ENCODE measurements at regions not wholly inside any gene's neighbourhood (a gene's known extent, or its start where the extent isn't known, plus 50 kb on each side); places are given as distances from the start of the nearest gene placed in this dataset.

DNA sequence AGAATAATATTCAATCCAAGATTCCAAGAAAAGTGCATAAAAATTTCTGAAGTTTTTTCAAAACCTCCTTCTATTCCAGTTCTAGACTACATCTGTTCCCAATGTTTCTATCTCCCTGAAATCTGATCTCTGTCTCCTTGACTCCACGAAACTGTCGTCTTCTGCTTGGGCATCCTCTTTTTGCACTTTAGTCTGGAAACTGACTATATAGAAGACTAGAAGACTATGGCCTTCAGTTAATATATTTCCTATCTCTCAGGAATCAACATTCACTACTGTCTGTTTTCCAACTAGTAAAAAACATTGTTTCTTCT is 745.4 kb upstream of the ADGRB3 start:
- DNase-seq (ENCODE audit: low read depth, low spot score), result no peak
- in situ Hi-C loops (cut with HindIII; ENCODE audit: low sequenced_read_pairs), result no loop called here
- H3K4me3 ChIP-seq (ENCODE audit: low read depth, low read length), result no peak overlapping the region
- TF ChIP-seq, protein P1, sequence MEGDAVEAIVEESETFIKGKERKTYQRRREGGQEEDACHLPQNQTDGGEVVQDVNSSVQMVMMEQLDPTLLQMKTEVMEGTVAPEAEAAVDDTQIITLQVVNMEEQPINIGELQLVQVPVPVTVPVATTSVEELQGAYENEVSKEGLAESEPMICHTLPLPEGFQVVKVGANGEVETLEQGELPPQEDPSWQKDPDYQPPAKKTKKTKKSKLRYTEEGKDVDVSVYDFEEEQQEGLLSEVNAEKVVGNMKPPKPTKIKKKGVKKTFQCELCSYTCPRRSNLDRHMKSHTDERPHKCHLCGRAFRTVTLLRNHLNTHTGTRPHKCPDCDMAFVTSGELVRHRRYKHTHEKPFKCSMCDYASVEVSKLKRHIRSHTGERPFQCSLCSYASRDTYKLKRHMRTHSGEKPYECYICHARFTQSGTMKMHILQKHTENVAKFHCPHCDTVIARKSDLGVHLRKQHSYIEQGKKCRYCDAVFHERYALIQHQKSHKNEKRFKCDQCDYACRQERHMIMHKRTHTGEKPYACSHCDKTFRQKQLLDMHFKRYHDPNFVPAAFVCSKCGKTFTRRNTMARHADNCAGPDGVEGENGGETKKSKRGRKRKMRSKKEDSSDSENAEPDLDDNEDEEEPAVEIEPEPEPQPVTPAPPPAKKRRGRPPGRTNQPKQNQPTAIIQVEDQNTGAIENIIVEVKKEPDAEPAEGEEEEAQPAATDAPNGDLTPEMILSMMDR (IDR thresholded peaks at IDR 0.05; ENCODE audit: low read depth, low read length), result no peak

DNA sequence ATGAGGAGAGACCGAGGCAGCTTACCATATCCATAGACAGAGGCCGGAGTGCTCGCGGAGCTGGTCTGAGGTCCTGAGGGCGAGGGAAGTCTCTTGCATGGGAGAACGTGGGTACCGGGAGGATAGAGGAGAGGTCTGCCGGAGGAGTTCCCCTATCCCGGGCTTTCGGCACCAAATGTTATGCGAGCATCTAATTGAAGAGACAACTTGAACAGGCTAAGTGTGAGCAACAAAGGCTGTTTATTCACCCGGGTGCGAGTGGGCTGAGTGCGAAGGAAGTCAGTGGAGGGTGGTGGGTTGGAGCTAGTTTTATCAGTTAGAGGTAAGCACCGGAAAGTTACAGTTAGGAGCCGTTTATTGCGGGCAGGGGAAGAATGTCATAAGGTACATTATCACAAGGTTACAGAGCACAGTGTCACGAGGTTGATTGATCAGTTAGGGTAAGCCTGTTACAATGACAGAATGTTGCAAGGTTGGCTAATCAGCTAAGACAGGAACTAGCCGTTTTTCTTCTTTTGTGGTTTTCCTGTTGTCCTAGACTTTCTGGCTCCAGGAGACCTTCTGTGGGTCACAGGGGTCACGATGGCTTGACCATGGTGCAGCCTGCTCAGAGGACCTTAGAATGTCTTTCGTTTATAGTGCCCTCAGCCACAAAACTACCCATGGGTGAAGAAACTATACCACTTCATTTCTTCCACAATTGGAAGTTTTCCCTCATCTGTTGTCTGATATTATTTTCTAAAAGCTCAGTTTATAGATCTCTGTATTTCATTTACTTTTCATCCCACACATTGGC is 746.0 kb upstream of the ADGRB3 start:
- no peak for DNase-seq (ENCODE audit: low read depth, low spot score)
- in situ Hi-C loops (cut with HindIII; ENCODE audit: low sequenced_read_pairs), result no loop called here
- TF ChIP-seq, protein P1 (IDR thresholded peaks at IDR 0.05; ENCODE audit: low read depth, low read length), result no peak
- no peak overlapping the region for H3K4me3 ChIP-seq (ENCODE audit: low read depth, low read length)

DNA sequence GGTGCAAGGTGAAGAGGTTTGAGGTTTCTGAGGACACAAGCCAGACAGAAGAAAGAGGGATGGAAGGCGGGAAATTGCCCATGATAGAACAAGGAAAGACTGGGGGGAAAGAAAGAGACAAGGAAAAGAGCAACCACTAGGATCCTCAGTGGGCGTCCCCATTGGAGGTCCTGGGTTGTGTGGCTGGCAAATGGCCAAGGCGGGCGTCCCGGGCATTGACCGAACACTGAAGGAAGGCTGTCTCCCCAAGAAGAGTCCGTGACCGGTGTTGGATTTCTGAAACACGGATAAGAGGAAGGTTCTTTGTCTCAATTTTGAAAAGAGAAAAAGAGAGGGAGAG is 746.6 kb upstream of the ADGRB3 start:
- no peak overlapping the region for H3K4me3 ChIP-seq (ENCODE audit: low read depth, low read length)
- no peak for DNase-seq (ENCODE audit: low read depth, low spot score)
- TF ChIP-seq, protein P1 (IDR thresholded peaks at IDR 0.05; ENCODE audit: low read depth, low read length), result no peak
- in situ Hi-C loops (cut with HindIII; ENCODE audit: low sequenced_read_pairs), result no loop called here

DNA sequence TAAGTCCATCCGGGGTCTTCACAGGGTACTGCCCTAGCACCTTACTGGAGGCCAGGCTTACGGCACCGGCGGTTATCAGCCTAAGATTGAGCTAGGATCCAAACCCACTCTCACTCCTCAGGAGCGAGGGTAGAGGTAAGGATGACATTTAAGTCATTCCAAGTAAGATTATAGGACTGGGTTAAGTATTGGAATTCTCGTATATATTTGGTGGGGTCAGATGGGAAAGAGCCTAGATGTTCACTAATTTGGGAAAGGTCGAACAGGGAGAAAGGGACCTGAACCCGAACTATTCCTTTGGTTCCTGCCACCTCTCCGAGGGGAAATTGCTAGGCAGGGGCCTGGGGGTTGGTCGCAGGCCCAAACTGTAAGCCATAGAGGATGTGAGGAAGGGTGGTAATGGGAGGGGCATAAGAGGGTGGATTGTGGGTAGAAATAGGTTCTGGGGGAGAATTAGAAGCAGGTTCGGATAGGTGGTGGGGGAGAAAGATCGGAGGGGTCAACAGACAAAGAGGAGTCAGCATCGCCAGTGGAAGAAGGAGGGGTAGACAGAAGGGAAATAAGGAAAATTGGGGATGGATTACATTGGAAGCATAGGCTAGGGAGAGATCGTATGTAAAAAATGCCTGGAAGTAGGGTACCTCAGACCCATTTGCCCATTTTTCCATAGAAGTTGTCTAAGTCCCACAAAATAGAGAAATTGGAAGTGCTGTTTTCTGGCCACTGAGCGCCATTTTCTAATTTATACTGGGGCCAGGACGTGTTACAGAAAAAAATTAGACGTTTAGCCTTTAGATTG is 747.1 kb upstream of the ADGRB3 start:
- TF ChIP-seq, protein P1 (IDR thresholded peaks at IDR 0.05; ENCODE audit: low read depth, low read length), result no peak
- in situ Hi-C loops (cut with HindIII; ENCODE audit: low sequenced_read_pairs), result no loop called here
- no peak overlapping the region for H3K4me3 ChIP-seq (ENCODE audit: low read depth, low read length)
- no peak for DNase-seq (ENCODE audit: low read depth, low spot score)

DNA sequence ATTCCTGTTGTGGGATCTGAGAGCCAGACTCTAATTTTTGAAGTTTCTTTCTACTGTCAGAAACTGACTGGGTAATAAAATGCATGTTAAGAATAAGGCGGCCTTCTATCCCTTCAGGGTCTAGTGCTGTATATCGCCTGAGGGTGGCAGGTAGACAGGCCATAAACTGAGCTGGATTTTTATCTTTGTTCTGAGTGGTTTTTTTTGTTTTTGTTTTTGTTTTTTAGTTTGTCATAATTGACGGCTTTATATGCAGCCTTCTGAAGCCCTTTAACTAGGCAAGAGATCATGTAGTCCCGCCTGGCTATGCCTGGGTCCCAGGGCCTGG is 747.7 kb upstream of the ADGRB3 start:
- H3K4me3 ChIP-seq (ENCODE audit: low read depth, low read length), result no peak overlapping the region

DNA sequence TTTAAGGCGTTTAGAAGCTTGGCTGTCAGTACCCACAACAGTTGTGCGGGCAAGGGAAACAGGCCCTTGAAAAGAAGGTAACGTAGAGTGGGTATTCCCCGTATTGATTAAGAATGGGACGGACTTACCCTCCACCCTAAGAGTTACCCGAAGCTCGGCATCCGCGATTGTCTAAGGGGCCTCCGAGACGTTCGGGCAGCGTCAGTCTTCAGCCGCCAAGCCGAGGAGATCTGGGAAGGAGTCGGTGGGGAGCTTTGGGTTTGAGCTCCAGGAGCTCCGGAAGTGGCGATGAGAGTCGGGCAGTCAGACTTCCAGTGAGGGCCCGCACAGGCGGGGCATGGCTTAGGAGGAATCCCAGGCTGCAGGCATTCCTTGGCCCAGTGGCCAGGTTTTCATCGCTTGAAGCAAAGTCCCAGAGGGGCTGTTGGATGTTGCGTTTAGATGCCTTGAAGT is 748.2 kb upstream of the ADGRB3 start:
- TF ChIP-seq, protein P1 (IDR thresholded peaks at IDR 0.05; ENCODE audit: low read depth, low read length), result no peak
- in situ Hi-C loops (cut with HindIII; ENCODE audit: low sequenced_read_pairs), result no loop called here
- DNase-seq (ENCODE audit: low read depth, low spot score), result no peak
- H3K4me3 ChIP-seq (ENCODE audit: low read depth, low read length), result no peak overlapping the region

More for the DNA sequence above, 747.7 kb upstream of the ADGRB3 start:
- in situ Hi-C loops (cut with HindIII; ENCODE audit: low sequenced_read_pairs), result no loop called here
- no peak for DNase-seq (ENCODE audit: low read depth, low spot score)
- TF ChIP-seq, protein P1 (IDR thresholded peaks at IDR 0.05; ENCODE audit: low read depth, low read length), result no peak

Data from astrocyte of the spinal cord (primary cell).